Testis (tissue), 2 donors: ENCODE measurements at regions not wholly inside any gene's neighbourhood (a gene's known extent, or its start where the extent isn't known, plus 50 kb on each side); places are given as distances from the start of the nearest gene placed in this dataset.

Experiments
- DNase-seq: peaks from one replicate; pipeline ENCODE4 v3.0.0-alpha.2; 2019
- H3K27ac ChIP-seq, 2 donors: fragments of 200-600 bp; sonication (generic); one replicate each; pipeline ENCODE4 v1.5.1; 2019
- H3K27me3 ChIP-seq: fragments of 200-600 bp; sonication (generic); one replicate; pipeline ENCODE4 v1.5.1; 2019
- H3K36me3 ChIP-seq: fragments of 200-600 bp; sonication (generic); one replicate; pipeline ENCODE4 v1.5.1; 2017; ENCODE audit warnings: low read depth; ENCODE audit errors: missing control alignments
- H3K4me1 ChIP-seq: fragments of 200-600 bp; sonication (generic); one replicate; pipeline ENCODE4 v1.5.1; 2019
- H3K4me3 ChIP-seq, 2 donors: fragments of 200-600 bp; sonication (generic); one replicate each; pipeline ENCODE4 v1.5.1; 2017 to 2019
- H3K9me3 ChIP-seq: fragments of 200-600 bp; sonication (generic); one replicate; pipeline ENCODE4 v1.5.1; 2017
- POLR2A ChIP-seq: fragments of 450-650 bp; IDR thresholded peaks from one replicate; pipeline ENCODE4 v1.6.1; 2017; ENCODE audit warnings: antibody characterized with exemption, mild to moderate bottlenecking, moderate library complexity
- WGBS, 2 donors: methylation state at CpG; one replicate each; pipeline ENCODE4 v1.1.5; 2018; 5-methylcytosine and 5-hydroxymethylcytosine counted together
- intact Hi-C: fragments of 100-400 bp; cut with DNase I; formaldehyde crosslinking; loops from one replicate; pipeline ENCODE4 v1.15.1; 2023; ENCODE audit warnings: low total_unique reads
- TF ChIP-seq, protein P1 (sequence below), 3 experiments: fragments of 450-650 bp in 2 of 3; fragments of 200-600 bp in 1 of 3; sonication (generic) in 1 of 3; IDR thresholded peaks; one replicate each; pipeline ENCODE4 v1.5.1; 2016 to 2019; ENCODE audit warnings: antibody characterized with exemption in 3 of 3, mild to moderate bottlenecking in 2 of 3, moderate library complexity in 1 of 3

DNA sequence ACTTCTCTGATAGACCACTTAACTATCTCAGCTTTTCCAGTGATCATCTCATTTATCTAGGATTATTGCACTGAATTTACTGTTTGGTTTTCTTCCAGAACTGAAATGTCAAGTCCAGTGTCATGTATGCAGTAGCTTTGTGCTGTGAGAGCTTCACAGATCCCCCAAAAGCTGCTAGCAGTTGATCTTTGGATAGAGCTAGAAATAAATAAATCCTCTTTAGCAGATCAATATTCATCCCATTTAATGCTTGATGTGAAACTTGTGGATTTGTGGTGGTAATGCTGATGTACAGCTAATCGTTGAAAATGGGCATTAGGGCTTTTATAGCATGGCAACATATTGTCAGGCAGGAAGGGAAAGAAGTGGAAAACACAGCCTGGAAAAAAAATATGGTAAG, 509.6 kb upstream of the FAM241A start:
- TF ChIP-seq POLR2A = no peak
- TF ChIP-seq, protein P1, sequence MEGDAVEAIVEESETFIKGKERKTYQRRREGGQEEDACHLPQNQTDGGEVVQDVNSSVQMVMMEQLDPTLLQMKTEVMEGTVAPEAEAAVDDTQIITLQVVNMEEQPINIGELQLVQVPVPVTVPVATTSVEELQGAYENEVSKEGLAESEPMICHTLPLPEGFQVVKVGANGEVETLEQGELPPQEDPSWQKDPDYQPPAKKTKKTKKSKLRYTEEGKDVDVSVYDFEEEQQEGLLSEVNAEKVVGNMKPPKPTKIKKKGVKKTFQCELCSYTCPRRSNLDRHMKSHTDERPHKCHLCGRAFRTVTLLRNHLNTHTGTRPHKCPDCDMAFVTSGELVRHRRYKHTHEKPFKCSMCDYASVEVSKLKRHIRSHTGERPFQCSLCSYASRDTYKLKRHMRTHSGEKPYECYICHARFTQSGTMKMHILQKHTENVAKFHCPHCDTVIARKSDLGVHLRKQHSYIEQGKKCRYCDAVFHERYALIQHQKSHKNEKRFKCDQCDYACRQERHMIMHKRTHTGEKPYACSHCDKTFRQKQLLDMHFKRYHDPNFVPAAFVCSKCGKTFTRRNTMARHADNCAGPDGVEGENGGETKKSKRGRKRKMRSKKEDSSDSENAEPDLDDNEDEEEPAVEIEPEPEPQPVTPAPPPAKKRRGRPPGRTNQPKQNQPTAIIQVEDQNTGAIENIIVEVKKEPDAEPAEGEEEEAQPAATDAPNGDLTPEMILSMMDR (IDR thresholded peaks at IDR 0.05) = no peak
- no peak overlapping the region for H3K27ac ChIP-seq
- no peaks in the 10 kb centered on the region for H3K4me1 ChIP-seq
- H3K27me3 ChIP-seq = no peaks in the 10 kb centered on the region
- WGBS, 2 donors = 90 to 93% methylated on average over 1 of the region's 1 CpG
- intact Hi-C loops = no loop called here
- no peak overlapping the region for H3K4me3 ChIP-seq
- H3K36me3 ChIP-seq = no peaks in the 10 kb centered on the region
- DNase-seq = no peak
- no peaks in the 10 kb centered on the region for H3K9me3 ChIP-seq

DNA sequence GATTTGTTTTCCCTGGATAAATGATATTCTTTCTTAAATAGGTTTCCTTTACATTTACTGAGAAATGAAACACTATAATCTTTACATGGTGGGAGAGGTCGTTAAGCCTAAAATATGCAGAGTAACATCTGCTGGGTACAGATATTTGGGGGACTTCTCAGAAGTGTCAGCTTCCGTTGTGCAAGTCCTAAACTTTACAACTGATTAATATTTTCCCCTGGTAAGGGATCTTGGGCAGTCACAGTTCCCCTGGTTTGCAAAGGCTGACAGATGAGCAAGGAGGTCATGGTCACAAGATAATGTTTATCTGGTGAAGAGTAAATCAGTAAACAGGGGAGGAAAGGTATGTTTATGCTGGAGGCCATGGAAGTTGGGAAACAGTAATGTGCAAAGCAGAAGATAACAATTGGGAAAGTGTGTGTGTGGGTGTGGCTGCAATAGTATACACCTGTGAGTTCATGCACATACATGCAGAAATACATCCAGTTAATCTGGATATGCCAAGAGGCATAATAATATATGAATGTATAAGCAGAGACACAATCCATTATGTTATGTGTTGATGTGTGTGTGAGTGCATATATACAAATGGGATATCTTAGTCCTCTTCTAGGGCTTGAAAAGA, 508.2 kb upstream of the FAM241A start:
- intact Hi-C loops = no loop called here
- DNase-seq = no peak
- Histone ChIP-seq H3K36me3 (no peaks in the 10 kb centered on the region), H3K4me3 (no peak overlapping the region), H3K27ac (no peak overlapping the region), H3K4me1 (no peaks in the 10 kb centered on the region), H3K27me3 (no peaks in the 10 kb centered on the region), H3K9me3 (no peaks in the 10 kb centered on the region)
- WGBS, 2 donors = 20 to 48% methylated on average over 2 of the region's 2 CpGs
- no peak for TF ChIP-seq POLR2A
- TF ChIP-seq, protein P1 (IDR thresholded peaks at IDR 0.05) = no peak

DNA sequence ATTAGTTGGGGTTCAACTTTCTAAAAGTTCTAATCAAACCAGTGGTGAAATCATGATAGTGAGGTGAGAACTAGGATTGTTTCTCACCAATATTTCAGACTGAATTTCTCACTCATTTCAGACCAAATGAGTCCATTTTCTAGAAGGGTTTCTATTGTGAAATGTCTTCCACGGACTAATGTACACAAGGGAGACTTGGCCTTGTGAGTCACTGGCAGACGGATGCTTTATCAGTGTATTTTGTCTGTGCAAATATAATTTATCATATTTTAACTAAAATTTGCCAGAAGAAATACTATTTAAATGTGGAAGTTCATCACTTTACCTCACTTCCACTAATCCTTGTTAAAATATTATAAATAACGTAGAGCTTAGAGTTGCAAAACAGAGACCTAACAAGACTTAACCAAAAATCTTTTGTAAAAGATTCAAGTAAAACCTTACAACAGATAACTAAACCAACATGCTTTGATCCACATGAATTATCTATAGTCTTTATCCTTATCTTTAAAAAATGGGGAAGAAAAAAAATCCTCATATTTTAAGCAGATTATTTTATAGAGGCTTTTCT, 506.0 kb upstream of the FAM241A start:
- Histone ChIP-seq H3K4me3 (no peak overlapping the region), H3K27ac (no peak overlapping the region), H3K27me3 (no peaks in the 10 kb centered on the region), H3K36me3 (no peaks in the 10 kb centered on the region), H3K9me3 (no peaks in the 10 kb centered on the region), H3K4me1 (no peaks in the 10 kb centered on the region)
- WGBS, 2 donors = 78 to 88% methylated on average over 3 of the region's 3 CpGs
- intact Hi-C loops = no loop called here
- no peak for TF ChIP-seq POLR2A
- TF ChIP-seq, protein P1 (IDR thresholded peaks at IDR 0.05) = no peak
- DNase-seq = no peak

DNA sequence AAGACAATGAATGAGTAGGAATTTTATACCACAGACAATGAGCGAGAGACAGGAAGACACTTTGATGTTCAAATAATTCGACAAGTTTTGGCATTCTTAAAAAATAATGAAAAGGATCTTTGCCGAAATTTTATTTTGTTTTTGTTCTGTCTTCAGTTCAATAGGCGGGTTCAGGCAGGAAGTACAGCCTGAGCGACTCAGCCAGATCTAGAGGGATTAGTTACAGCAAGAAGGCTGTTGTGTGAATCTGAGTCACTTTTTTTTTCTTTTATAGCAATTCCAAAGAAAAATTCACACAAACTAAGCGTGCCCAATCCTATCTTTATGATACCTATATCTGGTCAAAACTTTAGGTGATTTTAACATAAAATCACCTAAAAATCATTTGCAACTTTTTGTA, 505.4 kb upstream of the FAM241A start:
- H3K4me1 ChIP-seq = no peaks in the 10 kb centered on the region
- no peaks in the 10 kb centered on the region for H3K36me3 ChIP-seq
- DNase-seq = no peak
- no peaks in the 10 kb centered on the region for H3K27me3 ChIP-seq
- no peak overlapping the region for H3K27ac ChIP-seq
- H3K9me3 ChIP-seq = no peaks in the 10 kb centered on the region
- WGBS, 2 donors = 66 to 67% methylated on average over 6 of the region's 6 CpGs
- intact Hi-C loops = no loop called here
- no peak for TF ChIP-seq POLR2A
- TF ChIP-seq, protein P1 (IDR thresholded peaks at IDR 0.05) = no peak
- H3K4me3 ChIP-seq = no peak overlapping the region
